GM12878 (cell line): ENCODE measurements at regions not wholly inside any gene's neighbourhood (a gene's known extent, or its start where the extent isn't known, plus 50 kb on each side); places are given as distances from the start of the nearest gene placed in this dataset.
A peak's percentile ranks its signal among the peaks of the same experiment; 100 is the strongest.

Experiments
- ATAC-seq: fragments of 200-7000 bp; cut with Tn5 transposase; 3 replicates; pipeline ENCODE4 v1.9.1; 2020; ENCODE audit warnings: mild to moderate bottlenecking, moderate library complexity
- BruUV-seq: library from RNA; stranded (reverse); fragments of 400-500 nt; replicated peaks from 2 replicates; lab custom pipeline; 2021; lab: Mats Ljungman, UMichigan
- CTCF ChIA-PET: fragments of 300-600 bp; sonication (Branson Sonifier 250); formaldehyde crosslinking; extraction: SDS; loops from one replicate; lab custom pipeline; 2021; ENCODE audit warnings: inconsistent platforms; lab: Yijun Ruan, JAX
- POLR2A ChIA-PET: fragments of 350-600 bp; formaldehyde crosslinking; extraction: SDS; loops from one replicate; lab custom pipeline; 2021; ENCODE audit warnings: inconsistent platforms; lab: Charles Lee
- RAD21 ChIA-PET: fragments of 300-600 bp; sonication (Branson Sonifier 250); formaldehyde crosslinking; loops from one replicate; lab custom pipeline; 2023; ENCODE audit warnings: antibody characterized with exemption; ENCODE audit not compliant: unreplicated experiment; lab: Charles Lee
- SMC1A ChIA-PET: fragments of 300-600 bp; sonication (Branson Sonifier 250); formaldehyde crosslinking; loops from one replicate; lab custom pipeline; 2023; ENCODE audit not compliant: unreplicated experiment, uncharacterized antibody; lab: Charles Lee
- DNase-seq: peaks from one replicate; pipeline ENCODE4 v3.0.0-alpha.2; 2011; ENCODE audit warnings: low read depth, low spot score
- FAIRE-seq: peaks from 3 replicates; lab custom pipeline; 2011; peaks lifted over from hg19 to GRCh38; lab: Jason Lieb, UNC
- H2AFZ ChIP-seq: 2 replicates; pipeline ENCODE4 v1.6.0; 2011; ENCODE audit warnings: low read depth, low read length, control low read depth; ENCODE audit not compliant: control insufficient read depth
- H3K27ac ChIP-seq: 2 replicates; pipeline ENCODE4 v1.5.1; 2011; ENCODE audit warnings: control low read depth; ENCODE audit not compliant: control insufficient read depth, insufficient read depth
- H3K27me3 ChIP-seq, 2 experiments: replicated peaks in 1 of 2; 2 replicates each; pipeline versions ENCODE4 v1.6.0 to v1.6.1; 2011; ENCODE audit warnings: low read length in 1 of 2; ENCODE audit not compliant: control insufficient read depth in 2 of 2, insufficient read depth in 2 of 2
- H3K36me3 ChIP-seq, 2 experiments: 2 replicates each; pipeline ENCODE4 v1.5.1; 2011; ENCODE audit warnings: low read length in 1 of 2; ENCODE audit not compliant: control insufficient read depth in 2 of 2, insufficient read depth in 2 of 2
- H3K4me1 ChIP-seq: 2 replicates; pipeline ENCODE4 v1.6.1; 2011; ENCODE audit warnings: mild to moderate bottlenecking, low read length, moderate library complexity, mixed read lengths; ENCODE audit not compliant: control insufficient read depth, insufficient read depth
- H3K4me2 ChIP-seq: 2 replicates; pipeline ENCODE4 v1.6.0; 2011; ENCODE audit warnings: control low read depth; ENCODE audit not compliant: control insufficient read depth, insufficient read depth
- H3K4me3 ChIP-seq: fragments of 200-600 bp; sonication (generic); 2 replicates; pipeline ENCODE4 v1.5.1; 2016
- H3K79me2 ChIP-seq: 2 replicates; pipeline ENCODE4 v1.6.0; 2011; ENCODE audit warnings: low read length; ENCODE audit not compliant: control insufficient read depth, insufficient read depth
- H3K9ac ChIP-seq: 2 replicates; pipeline ENCODE4 v1.8.0; 2011; ENCODE audit warnings: low read length, control low read depth, mixed read lengths; ENCODE audit not compliant: control insufficient read depth, insufficient read depth
- H3K9me3 ChIP-seq: replicated peaks from 3 replicates; pipeline ENCODE4 v1.5.1; 2011; ENCODE audit warnings: mild to moderate bottlenecking, low read length; ENCODE audit not compliant: control insufficient read depth, insufficient read depth
- H4K20me1 ChIP-seq: 2 replicates; pipeline ENCODE4 v1.6.0; 2011; ENCODE audit not compliant: control insufficient read depth, insufficient read depth
- BACH1 ChIP-seq: fragments of 450-650 bp; IDR thresholded peaks from 2 replicates; pipeline ENCODE4 v1.6.1; 2017; ENCODE audit warnings: mild to moderate bottlenecking, borderline replicate concordance
- KDM1A ChIP-seq: fragments of 200-600 bp; sonication (generic); IDR thresholded peaks from 2 replicates; pipeline ENCODE4 v1.6.1; 2016; ENCODE audit warnings: borderline replicate concordance
- MTA2 ChIP-seq: fragments of 450-650 bp; IDR thresholded peaks from 2 replicates; pipeline ENCODE4 v1.6.1; 2016; ENCODE audit warnings: low read depth, mild to moderate bottlenecking, moderate library complexity
- NFYA ChIP-seq: IDR thresholded peaks from 2 replicates; pipeline ENCODE4 v1.6.1; 2011; ENCODE audit warnings: low read depth, mild to moderate bottlenecking, low read length, improper control_type of control experiment, borderline replicate concordance
- NFYB ChIP-seq: IDR thresholded peaks from 2 replicates; pipeline ENCODE4 v1.6.1; 2011; ENCODE audit warnings: low read depth, mild to moderate bottlenecking, low read length, improper control_type of control experiment, moderate library complexity; ENCODE audit not compliant: insufficient read depth
- RUNX3 ChIP-seq: IDR thresholded peaks from 2 replicates; pipeline ENCODE4 v1.6.1; 2012; ENCODE audit warnings: low read length, inconsistent platforms
- WGBS: methylation state at CpG from one replicate; pipeline ENCODE4 v1.1.6; 2016; ENCODE audit warnings: low lambda C conversion rate; ENCODE audit not compliant: insufficient replicate concordance, insufficient coverage; ENCODE audit errors: missing lambda C conversion rate; 5-methylcytosine and 5-hydroxymethylcytosine counted together
- in situ Hi-C: fragments of 300-500 bp; cut with MboI; formaldehyde crosslinking; loops from 9 replicates; pipeline ENCODE4 v1.14.3; 2018; ENCODE audit warnings: mixed read lengths
- intact Hi-C: fragments of 100-400 bp; cut with micrococcal nuclease; formaldehyde crosslinking; loops from one replicate; pipeline ENCODE4 v1.14.2; 2022; ENCODE audit not compliant: unreplicated experiment
- TF ChIP-seq, protein P1 (sequence below): fragments of 450-650 bp; IDR thresholded peaks from 2 replicates; pipeline ENCODE4 v1.6.1; 2016; ENCODE audit warnings: mild to moderate bottlenecking

DNA sequence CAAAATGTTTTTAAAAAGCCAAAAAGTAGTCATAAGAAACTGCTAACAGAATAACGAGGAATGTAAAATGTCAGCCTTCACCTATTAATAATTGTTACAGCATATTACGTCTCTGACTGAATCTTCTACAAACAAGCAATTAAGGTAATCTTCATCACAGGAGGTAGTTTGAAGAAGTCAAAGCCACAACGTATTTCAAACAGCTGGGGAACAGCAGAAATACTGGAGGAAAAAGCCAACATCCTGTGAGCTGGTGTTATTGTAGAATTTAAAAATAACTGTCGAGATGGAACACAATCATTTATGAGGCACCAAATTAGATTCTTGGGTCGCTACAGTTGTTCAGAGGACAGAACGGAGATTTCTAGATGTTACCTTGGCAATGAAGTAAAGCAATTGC is 450.5 kb downstream of the AGTPBP1 start (continued):
- TF ChIP-seq, protein P1, sequence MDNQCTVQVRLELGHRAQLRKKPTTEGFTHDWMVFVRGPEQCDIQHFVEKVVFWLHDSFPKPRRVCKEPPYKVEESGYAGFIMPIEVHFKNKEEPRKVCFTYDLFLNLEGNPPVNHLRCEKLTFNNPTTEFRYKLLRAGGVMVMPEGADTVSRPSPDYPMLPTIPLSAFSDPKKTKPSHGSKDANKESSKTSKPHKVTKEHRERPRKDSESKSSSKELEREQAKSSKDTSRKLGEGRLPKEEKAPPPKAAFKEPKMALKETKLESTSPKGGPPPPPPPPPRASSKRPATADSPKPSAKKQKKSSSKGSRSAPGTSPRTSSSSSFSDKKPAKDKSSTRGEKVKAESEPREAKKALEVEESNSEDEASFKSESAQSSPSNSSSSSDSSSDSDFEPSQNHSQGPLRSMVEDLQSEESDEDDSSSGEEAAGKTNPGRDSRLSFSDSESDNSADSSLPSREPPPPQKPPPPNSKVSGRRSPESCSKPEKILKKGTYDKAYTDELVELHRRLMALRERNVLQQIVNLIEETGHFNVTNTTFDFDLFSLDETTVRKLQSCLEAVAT: no peak
- TF ChIP-seq BACH1 (no peak), KDM1A (no peak), MTA2 (no peak)

GRCh38 chr9:85290019-85290418 is 451.7 kb downstream of the AGTPBP1 start:
- RAD21 ChIA-PET: no interaction called here
- Histone ChIP-seq H3K27me3 (no peaks in the 10 kb centered on the region; a peak in 2 of 4 replicates), H3K36me3 (no peaks in the 10 kb centered on the region), H4K20me1 (no peaks in the 10 kb centered on the region), H3K27ac (no peak overlapping the region), H3K9ac (no peak overlapping the region), H2AFZ (no peak overlapping the region), H3K4me2 (no peak overlapping the region), H3K4me1 (no peaks in the 10 kb centered on the region), H3K4me3 (no peak overlapping the region), H3K79me2 (no peaks in the 10 kb centered on the region), H3K9me3 (no peaks in the 10 kb centered on the region; the same call in 2 of the 3 replicates)
- 47% methylated on average over 20 of the region's 21 CpGs for WGBS
- FAIRE-seq: no peak
- no peak for ATAC-seq
- DNase-seq: no peak
- TF ChIP-seq NFYA (no peak), NFYB (0 out of 2 replicates have a peak, but pooled peaks have one; percentile 1), RUNX3 (peak; percentile 28; the same call in 1 of the 2 replicates)
- SMC1A ChIA-PET: no interaction called here
- POLR2A ChIA-PET: no interaction called here
- in situ Hi-C loops (no loop called here), intact Hi-C loops (no loop called here)
- CTCF ChIA-PET: no interaction called here
- no TSS peak for BruUV-seq
